WI38 (cell line): ENCODE measurements at regions not wholly inside any gene's neighbourhood (a gene's known extent, or its start where the extent isn't known, plus 50 kb on each side); places are given as distances from the start of the nearest gene placed in this dataset.

Experiments used
- H3K4me3 ChIP-seq: 2 replicates; pipeline ENCODE4 v1.5.1; 2011; ENCODE audit warnings: low read depth, mild to moderate bottlenecking, control low read depth, low read length
- CTCF ChIP-seq: IDR thresholded peaks from 2 replicates; pipeline ENCODE4 v1.5.1; 2012; ENCODE audit warnings: low read depth, mild to moderate bottlenecking, control low read depth, low read length

- no peak for TF ChIP-seq CTCF
- no peak overlapping the region for H3K4me3 ChIP-seq
These were observed 284.2 kb upstream of the CHD6 start for GRCh38 chr20:41902346-41902745.

- TF ChIP-seq CTCF = no peak
These were observed 282.1 kb upstream of the CHD6 start for GRCh38 chr20:41900201-41900691.

GRCh38 chr20:41897708-41898107, 279.5 kb upstream of the CHD6 start:
- H3K4me3 ChIP-seq = no peak overlapping the region
- TF ChIP-seq CTCF = no peak

More at GRCh38 chr20:41900201-41900691, 282.1 kb upstream of the CHD6 start:
- no peak overlapping the region for H3K4me3 ChIP-seq

DNA sequence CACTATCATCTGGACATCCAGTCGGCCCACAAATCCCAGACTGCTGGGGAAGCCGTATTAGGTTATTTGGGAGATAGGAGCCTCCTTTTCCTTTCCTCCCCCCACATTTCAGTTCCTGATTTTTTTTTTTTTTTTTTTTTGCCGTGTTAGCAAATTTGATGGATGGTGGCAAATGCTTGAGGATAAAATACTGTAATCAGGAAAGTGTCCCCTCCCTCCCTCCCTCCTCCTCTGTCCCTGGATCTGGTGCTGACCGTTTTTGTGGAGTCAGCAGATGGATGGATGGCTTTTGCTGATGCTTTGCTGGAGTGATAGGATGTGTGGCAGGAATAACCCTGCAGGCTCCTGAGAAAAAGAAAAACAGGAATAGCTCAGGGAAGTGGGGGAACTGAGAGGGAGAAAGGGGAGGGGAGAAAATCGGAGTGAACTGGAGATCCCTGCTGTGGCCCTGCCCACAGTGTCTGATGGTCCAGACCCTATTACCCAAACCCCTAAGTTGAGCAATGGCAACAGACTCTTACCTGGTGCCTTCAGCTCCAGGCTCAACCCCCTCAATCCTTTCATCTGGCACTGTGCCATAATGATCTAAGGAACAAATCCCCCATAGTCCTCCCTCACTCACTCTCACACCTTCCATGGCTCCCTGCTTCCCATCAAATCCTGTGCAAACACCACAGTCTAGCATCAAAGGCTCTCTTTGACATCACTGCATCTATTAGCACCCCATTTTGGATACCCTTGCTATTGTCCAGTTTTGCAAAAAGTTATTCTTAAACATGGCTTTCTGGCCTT, 277.3 kb upstream of the CHD6 start:
- no peak for TF ChIP-seq CTCF
- H3K4me3 ChIP-seq = no peak overlapping the region

- H3K4me3 ChIP-seq = no peak overlapping the region
- TF ChIP-seq CTCF = no peak
These were observed 276.2 kb upstream of the CHD6 start for GRCh38 chr20:41894255-41894963.

- no peak for TF ChIP-seq CTCF
- H3K4me3 ChIP-seq = no peak overlapping the region
These were observed 273.9 kb upstream of the CHD6 start for GRCh38 chr20:41892031-41892430.

DNA sequence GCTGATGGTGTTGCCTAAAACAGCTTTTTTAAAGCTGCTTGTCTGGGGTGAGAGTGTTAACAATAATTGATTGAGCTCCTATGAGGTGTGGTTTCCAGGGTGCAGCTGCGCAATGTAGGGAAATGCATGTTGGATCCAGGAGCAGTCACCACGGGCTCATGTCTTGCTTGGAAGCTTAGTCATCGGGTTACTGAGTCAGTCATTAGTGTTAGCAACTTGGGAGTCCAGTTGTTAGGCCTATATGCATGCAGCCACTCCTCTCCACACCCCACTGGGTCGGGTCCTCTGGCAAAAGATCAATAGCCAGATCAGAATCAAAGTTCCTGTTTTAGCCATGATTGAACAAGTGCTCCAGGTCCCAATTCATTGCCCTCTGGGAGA, 271.7 kb upstream of the CHD6 start:
- TF ChIP-seq CTCF = no peak
- H3K4me3 ChIP-seq = no peak overlapping the region
